Stimulated activated CD8-positive, alpha-beta memory T cell treated with anti-CD3 and anti-CD28 coated beads, Interleukin-7, amount 100 ng/mL, for 1 hour (primary cell): ENCODE measurements at regions not wholly inside any gene's neighbourhood (a gene's known extent, or its start where the extent isn't known, plus 50 kb on each side); places are given as distances from the start of the nearest gene placed in this dataset.

Experiments
- DNase-seq, 2 donors: peaks; one replicate each; pipeline ENCODE4 v3.0.0-alpha.2; 2020; ENCODE audit warnings: low read depth in 2 of 2

- DNase-seq, result no peak
Measured at GRCh38 chr2:7925506-7925905, 756.4 kb upstream of the ID2 start.

- DNase-seq, result no peak
Measured at GRCh38 chr2:7927691-7928090, 754.2 kb upstream of the ID2 start.

GRCh38 chr2:7929281-7929680, 752.6 kb upstream of the ID2 start:
- DNase-seq, result no peak

GRCh38 chr2:7930800-7931635, 750.8 kb upstream of the ID2 start:
- DNase-seq, result no peak

GRCh38 chr2:7931808-7932207, 750.0 kb upstream of the ID2 start:
- no peak for DNase-seq

GRCh38 chr2:7933672-7934071, 748.2 kb upstream of the ID2 start:
- DNase-seq, result no peak

GRCh38 chr2:7934476-7934875, 747.4 kb upstream of the ID2 start:
- no peak for DNase-seq

GRCh38 chr2:7937082-7937481, 744.8 kb upstream of the ID2 start:
- DNase-seq, result no peak

- no peak for DNase-seq
Measured at GRCh38 chr2:7940723-7941122, 741.1 kb upstream of the ID2 start.

- no peak for DNase-seq
Measured at GRCh38 chr2:7943446-7943845, 738.4 kb upstream of the ID2 start.

- DNase-seq, result no peak
Measured at GRCh38 chr2:7945026-7945425, 736.8 kb upstream of the ID2 start.

- DNase-seq, result no peak
Measured at GRCh38 chr2:7950035-7950612, 731.7 kb upstream of the ID2 start.

- DNase-seq, result no peak
Measured at GRCh38 chr2:7951001-7951400, 730.9 kb upstream of the ID2 start.

GRCh38 chr2:7951490-7951889, 730.4 kb upstream of the ID2 start:
- no peak for DNase-seq

GRCh38 chr2:7952046-7952745, 729.7 kb upstream of the ID2 start:
- no peak for DNase-seq

GRCh38 chr2:7953195-7953594, 728.7 kb upstream of the ID2 start:
- no peak for DNase-seq

- DNase-seq, result no peak
Measured at GRCh38 chr2:7954234-7954633, 727.6 kb upstream of the ID2 start.

GRCh38 chr2:7956126-7956689, 725.6 kb upstream of the ID2 start:
- no peak for DNase-seq

GRCh38 chr2:7961550-7961949, 720.3 kb upstream of the ID2 start:
- DNase-seq, result no peak

GRCh38 chr2:7962161-7962560, 719.7 kb upstream of the ID2 start:
- no peak for DNase-seq

- no peak for DNase-seq
Measured at GRCh38 chr2:7963787-7964186, 718.1 kb upstream of the ID2 start.

GRCh38 chr2:7966032-7966431, 715.8 kb upstream of the ID2 start:
- no peak for DNase-seq
